Activated CD8-positive, alpha-beta memory T cell treated with anti-CD3 and anti-CD28 coated beads, Interleukin-2, amount 50 U/mL, for 48 hours (primary cell): ENCODE measurements at regions not wholly inside any gene's neighbourhood (a gene's known extent, or its start where the extent isn't known, plus 50 kb on each side); places are given as distances from the start of the nearest gene placed in this dataset.
A peak's percentile ranks its signal among the peaks of the same experiment; 100 is the strongest.

Experiments
- DNase-seq: peaks from one replicate; pipeline ENCODE4 v3.0.0-alpha.2; 2020

DNA sequence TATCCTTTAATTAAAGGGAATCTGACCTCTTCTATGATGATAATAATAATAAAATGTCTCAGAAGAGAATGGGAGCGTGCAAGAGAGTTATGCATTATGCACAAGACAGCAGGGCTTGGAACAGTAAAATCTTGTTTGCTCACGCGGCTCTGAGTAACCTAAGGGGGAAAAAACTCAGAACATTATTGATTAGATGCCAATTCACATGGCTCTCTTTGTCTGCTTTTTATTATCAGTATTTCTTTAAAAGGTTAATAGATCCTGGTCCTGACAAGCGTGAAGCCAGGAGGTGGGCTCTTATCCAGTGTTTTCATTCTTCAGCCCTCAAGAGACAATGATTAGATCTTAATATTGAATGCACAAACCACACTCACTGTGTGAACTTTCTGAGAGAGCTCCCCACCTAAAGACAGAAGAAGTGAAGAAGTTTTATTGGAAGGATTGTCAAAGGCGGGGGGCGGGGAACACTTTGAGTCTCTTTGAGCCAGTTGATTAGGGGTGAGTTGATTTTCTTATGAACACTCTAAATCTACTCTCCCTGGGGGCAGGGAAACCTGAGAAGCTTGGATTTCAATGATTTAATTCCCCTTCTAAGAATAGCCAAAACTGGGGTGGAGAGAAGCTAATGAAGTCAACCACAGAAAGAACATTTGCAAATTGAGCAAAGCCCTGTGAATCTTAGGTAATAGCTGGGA lies 127.5 kb upstream of the CTAGE1 start:
- DNase-seq: no peak

DNA sequence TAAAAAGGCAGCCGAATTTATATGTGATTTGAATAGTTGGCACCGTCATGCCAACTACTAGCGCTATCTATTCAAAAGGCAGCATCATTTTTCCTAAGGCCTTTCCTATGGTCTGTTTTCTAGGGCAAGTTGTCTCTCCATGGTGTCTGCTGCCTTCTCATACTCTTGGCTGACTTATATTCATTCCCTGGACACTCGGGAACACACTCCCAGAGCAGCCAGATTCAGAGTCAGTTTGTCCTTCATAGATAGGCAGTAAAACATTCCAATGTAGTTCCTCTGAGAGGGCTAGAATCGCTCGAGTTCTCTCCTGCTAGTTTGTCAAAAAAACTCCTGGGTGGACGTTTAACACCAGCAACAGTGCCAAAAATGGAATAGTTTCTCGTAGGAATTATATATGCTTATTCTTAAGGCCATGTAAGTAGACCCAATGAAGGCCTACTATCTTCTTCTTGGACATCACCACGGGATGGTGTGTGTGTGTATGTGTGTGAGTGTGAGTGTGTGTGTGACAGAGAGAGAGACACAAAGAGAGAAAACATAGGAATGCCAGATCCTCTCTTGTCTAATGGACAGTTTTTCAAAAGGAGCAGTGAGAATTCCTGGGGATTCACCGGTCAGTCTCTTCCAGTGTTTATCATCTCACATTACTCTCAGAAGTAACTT lies 129.3 kb upstream of the CTAGE1 start:
- no peak for DNase-seq

DNA sequence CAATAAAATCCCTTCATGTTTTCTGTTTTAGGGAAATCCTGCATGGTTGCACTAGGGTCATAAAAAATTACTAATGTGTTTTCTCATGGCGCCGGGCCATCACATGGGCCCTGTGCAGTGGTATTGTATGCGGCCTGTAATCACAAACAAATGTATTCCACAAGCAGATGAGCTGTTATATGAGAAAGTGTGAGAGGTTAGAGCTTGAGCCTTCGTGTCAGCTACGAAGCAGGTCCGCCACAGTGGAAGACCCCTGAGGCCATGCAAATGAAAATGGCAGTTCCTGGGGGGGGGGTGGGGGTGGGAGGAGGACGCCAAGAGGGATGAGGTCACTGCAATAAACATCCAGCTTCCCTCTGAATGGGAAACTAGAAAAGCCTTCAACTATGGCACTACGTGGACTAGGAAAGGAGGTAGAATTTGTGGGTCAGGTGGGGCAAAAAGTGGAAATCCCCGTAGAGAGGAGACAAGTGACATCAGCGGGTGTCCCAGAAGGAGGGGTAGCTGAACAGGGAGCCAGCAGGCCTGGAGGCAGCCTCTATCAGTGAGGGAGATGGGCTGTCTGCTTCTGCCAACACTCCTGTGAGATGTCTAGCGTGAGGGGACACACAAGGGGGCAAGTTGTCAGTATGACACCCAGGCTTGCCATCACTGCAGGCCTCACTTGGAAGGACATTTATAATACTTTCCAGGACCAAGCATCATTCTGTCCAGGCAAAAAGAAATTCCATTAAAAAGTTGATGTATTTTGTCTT lies 130.3 kb upstream of the CTAGE1 start:
- DNase-seq: no peak

DNA sequence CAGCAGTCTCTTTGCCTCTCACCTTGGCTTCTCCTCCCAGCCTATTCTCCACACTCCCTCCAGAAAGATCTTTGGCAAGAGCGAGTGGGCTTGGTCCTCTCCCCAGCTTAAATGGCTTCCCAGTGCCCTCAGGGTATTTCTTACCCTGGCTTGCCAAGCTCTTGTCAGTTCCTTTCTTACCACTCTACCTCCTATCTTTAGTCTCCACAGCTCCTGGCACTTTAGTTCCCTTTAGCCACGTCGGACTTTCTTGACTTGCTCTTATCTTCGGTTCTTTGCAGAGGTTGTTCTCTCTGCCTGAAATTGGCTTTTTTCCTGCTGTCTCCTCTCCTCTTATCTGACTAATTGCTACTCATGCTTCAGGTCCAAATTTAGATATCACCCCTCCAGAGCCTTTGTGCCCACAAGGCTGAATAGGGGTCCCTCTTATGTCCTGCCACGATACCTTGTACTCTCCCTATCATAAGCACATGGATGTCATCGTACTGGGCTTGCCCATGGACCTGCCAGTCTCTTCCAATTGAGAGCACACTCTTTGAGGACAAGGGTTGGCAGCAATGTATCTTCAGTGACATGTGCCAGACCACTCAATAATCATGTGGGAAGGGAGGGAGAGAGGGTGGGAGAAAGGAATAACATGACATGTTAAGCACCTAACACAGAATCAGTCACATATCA lies 131.7 kb upstream of the CTAGE1 start:
- no peak for DNase-seq

DNA sequence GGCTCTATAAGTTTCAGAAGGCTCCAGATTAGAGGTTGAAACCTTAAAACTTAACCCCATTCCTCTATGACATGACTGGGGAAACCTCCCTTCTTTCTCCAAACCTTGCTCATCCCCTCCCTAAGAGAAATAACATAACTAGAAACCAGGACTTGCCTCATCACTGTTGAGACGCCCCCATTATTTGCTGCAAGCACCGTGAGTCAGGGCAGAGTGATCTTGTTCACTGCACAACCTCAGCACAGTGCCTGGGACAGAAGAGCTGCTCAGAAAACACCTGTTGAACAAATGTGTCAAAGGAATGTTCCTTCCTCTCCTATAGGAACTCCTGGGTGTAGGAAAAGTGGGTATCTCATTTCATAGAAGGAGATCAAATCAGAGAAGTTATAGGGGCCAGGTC lies 132.7 kb upstream of the CTAGE1 start:
- DNase-seq: no peak

DNA sequence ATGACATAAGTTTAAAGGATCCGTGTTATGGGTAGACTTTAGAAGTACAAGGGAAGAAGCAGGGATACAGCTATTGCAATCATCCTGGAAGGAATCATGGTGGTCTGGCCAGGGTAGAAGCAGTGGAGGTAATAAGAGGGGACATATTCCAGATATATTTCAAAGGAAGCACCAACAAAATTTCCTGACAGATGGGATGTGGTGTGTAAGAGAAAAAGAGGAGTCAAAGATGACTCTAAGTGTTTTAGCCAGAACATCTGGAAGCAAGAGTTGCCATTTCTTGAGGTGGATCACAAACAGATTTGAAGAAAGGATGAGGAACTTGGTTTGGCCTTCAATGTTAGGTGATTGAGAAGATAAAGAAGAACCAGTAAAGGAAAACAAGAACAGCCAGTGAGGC lies 133.1 kb upstream of the CTAGE1 start:
- no peak for DNase-seq

DNA sequence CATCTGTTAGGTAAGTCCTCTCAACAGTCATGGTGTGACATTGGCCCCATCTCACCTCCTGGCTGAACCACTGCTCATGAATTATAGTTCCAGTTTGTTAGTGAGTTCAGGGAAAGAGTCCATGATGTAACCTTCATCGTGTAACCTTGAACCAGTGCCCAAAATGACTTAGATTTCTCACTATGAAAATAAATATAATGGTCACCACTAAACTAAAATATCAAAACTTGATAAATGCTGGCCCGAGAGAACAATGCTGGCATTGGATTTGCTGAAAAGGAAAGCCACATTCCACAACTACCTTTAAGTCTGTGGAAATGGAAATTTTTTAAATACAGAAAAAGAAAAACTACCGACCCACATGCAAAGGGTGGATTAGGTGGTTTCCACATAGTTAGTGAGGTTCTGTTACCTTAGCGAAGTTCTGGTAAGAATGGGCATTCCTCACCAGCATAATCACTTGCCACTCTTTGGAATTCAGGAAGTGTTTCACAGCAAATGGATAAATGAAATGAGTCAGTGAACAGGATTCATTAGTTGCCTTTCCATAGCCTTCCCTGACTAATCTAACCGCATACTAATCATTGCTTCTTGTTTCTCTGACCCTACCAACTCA lies 133.9 kb upstream of the CTAGE1 start:
- DNase-seq: no peak

DNA sequence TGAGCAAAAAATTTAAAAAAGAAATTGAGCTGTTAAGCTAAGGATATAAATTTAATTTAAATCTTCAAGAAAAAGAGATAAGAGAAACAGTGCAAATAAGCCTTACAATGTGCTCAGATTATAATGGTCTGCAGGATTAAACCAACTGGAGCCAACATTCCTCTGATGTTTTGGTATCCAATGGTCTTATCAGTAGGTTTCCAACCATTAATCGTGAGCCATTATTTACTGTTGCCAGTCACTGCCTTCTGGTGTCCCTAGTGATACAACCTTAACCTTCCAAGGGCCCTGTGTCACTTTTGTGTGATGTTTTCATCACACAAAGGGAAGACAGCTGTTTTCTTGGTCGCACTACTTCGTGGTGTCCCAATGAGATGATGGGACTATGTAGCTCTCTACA lies 134.5 kb upstream of the CTAGE1 start:
- no peak for DNase-seq

DNA sequence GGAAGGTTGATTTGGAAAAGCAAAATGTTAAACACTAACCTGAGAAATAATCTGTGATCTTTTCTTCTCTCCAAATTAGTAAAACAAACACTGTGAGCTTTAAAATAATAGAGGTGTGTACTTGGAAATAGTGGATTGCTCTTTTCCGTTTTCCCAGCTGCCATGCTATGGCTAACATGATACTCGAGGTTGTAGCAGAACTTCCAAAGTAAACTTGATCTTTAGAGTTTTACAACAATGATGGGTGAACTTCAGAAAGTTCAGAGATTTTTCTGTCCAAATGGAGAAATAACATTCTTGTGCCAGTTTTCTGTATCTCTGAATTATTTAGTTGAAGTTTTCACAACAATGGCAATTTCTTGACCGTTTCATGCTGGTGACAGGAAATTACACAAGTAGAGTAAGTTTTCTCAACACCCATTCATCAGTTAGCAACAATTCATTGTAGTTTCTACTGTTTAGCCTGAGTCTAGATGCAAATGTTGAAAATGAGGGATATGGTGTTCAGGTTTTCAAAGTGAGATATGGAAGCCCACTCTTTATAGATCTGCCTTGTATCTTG lies 135.3 kb upstream of the CTAGE1 start:
- DNase-seq: no peak

DNA sequence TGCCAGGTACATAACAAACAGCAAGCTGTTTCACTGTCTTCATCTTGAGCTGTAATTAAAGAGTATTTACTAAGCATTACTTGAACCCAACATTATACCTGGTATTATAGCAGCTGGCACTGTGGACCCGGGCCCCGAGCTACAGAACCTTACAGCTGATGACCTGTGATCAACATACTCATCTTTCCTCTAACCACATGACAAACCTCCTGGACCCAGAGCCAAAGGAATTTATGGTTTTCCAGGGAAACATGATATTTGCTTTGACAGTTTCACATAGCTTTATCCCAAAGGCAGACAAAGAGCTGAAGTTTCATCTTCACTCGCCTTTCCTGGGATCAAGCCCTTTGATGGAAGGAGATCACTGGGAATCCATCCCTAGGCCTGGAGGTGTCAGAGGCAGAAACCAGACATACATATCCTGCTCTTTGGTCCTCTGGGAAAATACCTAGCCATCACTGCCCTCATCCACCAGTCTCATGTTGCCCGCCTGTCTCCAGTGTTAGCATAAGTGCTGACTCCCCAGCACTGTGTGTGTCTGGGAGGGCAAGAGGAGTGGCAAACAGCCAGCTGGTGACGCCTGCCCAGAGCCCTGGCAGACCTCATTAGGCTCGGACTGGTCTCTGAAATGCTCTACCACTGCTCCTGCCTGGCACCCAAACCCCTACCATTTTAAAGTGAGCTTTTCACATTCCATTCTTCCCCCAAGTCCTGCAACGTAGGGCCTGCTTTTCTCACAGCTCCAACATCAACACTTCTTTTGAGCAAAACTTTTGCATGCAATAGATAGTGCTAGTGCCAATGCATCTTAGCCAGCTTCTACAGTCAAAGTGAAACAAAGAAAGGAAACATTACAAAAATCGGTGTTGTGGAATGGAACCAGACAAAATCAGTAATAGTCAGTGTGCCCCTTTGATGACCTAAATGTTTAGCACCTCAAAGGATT lies 138.8 kb upstream of the CTAGE1 start:
- no peak for DNase-seq

DNA sequence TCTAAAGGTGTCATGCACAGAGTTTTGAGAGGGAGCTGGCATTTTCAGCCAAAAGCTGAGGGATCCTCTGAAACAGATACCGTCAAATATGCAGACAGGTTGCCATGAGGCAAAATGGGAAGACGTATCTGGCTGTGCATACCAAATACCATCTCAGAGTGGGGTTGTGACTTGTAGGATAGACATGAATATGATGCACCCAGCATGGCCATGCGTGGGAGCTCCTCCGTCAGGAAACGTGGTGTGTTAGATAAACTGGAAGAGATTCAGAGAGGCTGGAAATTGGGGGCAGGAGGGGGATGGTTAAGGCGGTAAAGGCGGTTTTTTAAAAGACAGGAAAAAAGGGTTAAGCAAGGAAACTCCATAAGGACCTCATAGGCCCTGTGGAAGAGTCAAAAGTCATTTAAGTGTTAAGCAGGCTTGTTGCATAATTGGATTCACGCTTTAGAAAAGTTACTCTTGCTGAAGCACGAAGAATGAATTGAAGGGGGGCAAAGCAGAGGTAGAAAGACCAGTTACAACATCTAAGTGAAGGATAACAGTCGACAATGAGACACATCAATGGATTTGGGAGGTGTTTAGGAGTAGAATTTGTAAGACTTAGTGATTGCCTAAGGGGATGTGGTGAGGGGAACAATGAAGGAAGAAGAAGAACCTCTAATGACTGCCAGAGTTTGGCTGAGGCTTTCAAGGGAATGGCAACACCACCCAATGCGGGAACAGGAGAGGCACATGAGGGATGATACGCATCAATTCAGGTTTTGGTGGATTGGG lies 139.6 kb upstream of the CTAGE1 start:
- no peak for DNase-seq

DNA sequence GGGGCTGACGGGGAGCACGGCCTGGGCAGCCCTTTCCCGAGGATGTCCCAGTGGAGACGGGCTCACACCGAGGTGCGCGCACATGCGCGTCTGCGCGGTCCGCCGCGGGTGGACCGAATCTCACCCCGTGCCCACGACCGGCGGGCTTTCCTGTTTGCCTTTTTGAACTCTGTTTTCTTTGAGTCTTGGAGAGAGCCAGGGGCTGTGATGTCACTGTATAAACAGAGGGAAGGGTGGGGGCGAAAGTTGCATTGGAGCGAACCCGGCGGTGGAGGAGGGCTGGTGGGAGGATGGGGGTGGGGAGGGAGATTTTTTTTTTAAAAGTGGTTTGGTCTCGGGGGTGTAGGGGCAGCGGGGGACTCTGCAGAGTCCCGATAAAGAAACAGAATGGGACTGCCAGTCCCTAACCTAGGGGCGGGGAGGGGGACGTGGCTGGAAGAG lies 141.2 kb upstream of the CTAGE1 start:
- DNase-seq: no peak

DNA sequence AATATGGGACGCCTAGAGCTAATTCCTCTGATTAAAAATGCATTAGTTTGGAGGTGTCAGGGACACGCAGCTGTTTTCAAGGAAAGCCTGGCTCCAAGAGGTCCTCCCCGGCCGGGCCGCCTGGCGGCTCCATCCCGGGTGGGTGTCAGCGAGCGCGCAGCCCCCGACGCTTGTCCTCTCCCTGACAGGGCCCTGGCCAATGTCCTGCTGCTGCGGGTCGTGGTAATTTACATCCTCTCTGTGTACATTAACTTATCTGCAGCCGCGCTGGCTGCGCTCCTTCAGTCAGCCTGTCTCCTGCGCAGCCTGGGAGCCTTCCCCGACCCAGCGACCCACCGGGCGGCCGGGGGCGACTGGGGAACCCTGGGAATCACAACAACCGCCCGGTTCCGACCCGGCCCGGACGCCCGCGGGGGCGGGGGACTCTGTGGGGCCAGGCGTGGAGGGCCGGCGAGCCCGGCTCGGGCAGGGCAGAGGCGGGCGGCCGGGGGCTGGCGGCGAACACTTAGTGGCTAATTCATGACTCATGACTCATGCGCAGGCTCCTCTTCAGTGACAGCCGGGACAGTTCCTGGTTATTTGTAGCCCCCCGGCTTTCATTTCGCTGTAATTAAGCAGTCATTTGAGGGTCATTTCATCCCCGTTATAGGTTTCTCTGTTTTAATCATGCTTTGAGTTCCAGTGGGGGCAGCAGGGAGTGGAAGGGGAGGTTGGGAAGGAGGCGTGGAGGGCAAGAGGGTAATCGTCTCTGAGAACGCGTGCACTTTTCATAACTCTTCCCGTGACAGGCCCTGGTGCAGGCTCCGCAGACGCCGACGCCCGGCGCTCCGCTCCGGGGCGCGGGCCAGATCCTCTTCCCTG lies 141.9 kb upstream of the CTAGE1 start:
- peak; percentile 51 for DNase-seq

DNA sequence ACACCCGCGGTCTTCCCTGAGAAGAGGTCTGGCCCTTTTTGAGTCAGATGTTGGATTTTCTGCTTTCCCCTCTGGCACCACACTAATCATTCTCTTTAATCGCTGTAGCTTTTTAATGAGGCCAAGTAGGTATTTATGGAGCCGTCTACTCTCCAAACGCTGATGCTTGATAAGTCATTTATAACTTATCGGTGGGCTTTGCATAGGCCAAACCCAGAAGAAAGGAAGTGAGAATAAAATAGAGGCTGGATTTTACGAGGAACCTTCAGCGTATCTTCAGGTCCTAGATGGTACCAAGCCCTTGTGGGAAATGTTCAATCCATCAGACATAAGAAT lies 142.5 kb upstream of the CTAGE1 start:
- no peak for DNase-seq

DNA sequence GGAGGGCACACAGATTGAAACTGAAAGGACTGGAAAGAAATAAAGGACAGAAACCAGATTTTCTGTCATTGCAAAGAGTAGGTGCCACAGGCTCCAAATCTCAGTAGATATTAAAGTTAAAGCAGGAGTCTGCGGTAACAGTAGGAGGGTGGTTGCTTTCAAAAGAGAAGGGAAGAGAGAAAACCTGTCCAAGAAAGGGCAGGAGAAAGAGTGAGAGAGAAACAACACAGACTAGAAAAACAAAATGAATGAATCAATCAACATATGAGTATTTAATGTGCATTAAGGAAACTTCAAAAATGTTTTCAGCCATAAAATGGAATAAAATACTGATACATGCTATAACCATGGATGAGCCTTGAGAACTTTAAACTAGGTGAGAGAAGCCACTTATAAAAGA lies 143.1 kb upstream of the CTAGE1 start:
- DNase-seq: no peak

DNA sequence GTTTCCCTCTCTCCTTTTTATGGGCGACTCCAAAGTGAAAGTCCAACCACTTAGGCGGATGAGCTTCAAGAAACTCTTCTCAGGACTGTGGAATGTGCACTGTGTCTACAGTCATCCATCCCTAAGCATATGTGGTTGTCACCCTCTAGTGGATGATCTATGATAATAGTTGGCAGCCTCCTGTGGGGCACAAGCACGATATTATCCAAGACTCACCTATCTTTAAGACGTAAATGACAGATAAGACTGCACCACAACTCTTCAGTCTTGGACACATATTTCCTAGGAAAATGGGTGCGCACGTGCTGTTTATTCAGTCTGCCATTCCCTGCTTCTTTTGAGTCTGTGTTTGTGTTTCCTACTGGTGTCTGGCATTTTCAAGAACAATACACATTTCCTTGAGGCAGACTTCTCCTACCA lies 145.5 kb upstream of the CTAGE1 start:
- no peak for DNase-seq

DNA sequence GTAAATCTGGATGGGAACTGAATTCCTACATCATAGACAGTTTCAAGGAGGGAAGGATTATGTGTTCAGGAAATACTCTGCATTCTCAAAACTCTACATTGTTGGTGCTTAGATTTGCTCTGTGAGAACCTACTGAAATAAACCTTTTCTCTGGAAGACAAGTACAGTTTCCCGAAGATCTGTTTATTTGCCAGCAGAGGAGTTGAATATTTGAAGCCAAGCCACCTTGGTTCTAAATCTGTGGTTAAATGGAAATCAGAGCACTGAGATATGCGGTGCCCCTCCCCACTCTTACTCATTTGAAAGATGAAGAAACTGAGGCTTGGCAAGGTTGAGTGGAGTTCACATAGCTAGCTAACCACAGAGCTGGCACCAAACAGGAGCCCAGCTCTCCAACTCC lies 146.3 kb upstream of the CTAGE1 start:
- no peak for DNase-seq

DNA sequence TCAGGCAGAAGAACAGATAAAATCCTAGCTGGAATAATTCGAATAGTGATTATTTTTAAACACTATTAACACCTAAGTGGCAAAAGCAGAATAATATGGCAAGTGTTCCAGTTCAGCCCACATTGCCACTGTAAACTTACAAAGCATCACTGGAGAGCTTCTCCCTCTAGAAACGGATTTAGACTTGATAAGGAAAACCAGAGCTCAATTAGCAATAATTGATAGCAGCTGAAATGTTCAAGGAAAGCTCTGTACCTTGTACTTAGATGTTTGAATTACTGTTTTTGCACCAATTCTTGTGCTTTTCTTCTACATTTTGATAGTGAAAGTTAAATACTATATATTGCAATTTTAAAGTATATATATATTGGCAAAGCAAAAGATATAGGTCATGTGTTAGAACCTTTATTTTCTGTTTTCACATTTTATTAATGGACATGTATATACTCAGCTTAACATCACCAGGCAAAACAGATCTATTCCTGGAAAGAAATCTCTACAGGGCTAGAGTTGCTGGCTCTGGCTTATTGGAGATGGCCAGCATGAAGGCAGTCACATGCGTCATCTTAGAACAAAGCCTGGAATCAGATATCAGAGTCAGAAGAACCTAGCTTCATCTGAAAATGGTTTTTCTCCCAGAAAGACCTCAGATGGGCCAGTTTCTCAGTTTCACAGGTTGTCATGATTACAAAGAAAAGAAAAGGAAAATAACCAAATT lies 149.1 kb upstream of the CTAGE1 start:
- no peak for DNase-seq

DNA sequence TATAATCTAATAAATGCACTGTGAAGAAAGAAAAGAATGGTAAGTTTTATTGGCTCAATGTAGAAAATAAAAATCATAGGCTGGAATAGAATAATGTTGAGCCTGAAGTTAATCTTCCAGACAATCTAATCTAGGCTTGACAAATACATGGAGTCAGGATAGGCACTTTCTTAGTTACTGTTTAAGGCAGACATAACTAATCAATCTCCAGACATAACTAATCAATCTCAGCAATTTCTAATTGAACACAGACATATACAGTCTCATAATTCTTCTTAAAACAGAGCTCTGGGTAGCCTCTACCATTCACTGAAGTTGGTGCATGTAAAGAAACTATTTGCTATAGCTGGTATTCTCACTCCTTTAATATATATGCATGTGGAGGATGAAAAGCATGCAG lies 150.1 kb upstream of the CTAGE1 start:
- DNase-seq: no peak
